AG10803 (cell line): ENCODE measurements at regions not wholly inside any gene's neighbourhood (a gene's known extent, or its start where the extent isn't known, plus 50 kb on each side); places are given as distances from the start of the nearest gene placed in this dataset.

Source experiments
- DNase-seq: peaks from one replicate; pipeline ENCODE4 v3.0.0; 2010; ENCODE audit warnings: low read depth
- H3K4me3 ChIP-seq: 2 replicates; pipeline ENCODE4 v1.5.1; 2011; ENCODE audit warnings: mild to moderate bottlenecking, low read length, control low read depth
- CTCF ChIP-seq: conservative IDR thresholded peaks from 2 replicates; pipeline ENCODE4 v1.5.1; 2011; ENCODE audit warnings: mild to moderate bottlenecking, low read length, control low read depth, inconsistent platforms

DNA sequence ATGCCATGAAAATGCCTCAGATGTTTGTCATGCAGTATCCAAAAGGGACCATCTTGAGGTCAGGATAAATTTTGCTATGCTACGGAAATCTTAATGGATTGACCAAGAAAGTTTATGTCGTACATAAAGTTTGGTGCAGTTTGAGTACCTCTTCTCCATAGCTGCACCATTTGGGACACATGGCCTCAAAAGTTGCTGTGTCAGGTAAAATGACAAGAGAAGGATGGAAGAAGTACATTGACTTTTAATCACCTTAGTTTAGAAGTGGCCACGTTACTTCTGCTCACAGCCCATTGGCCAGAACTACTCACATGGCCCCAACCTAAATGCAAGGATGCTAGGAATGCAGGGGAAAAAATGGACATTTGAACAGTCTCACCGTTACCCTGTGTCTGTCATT is 107.4 kb upstream of the NAMPT start:
- no peak overlapping the region for H3K4me3 ChIP-seq
- no peak for TF ChIP-seq CTCF
- no peak for DNase-seq

DNA sequence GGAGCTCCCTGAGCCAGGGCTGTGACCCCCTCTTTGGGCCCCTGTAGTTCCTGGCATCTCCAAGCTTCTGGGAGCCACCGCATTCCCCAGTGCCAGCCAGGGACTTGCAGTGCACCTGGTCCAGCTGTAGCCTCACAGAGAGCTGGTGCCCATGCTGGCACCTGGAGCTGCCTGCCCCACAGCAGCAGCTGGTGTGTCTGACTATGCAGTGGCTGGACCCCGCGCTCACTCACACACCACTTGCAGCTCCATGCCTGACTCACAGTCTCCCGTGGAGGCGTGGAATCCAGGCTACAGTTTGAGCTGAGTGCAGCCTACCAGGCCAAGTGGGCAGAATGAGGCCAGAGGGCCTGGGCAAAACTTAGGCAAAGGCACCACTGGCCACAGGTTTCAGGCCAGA is 102.2 kb upstream of the NAMPT start:
- DNase-seq, result no peak
- H3K4me3 ChIP-seq, result no peak overlapping the region
- no peak for TF ChIP-seq CTCF

DNA sequence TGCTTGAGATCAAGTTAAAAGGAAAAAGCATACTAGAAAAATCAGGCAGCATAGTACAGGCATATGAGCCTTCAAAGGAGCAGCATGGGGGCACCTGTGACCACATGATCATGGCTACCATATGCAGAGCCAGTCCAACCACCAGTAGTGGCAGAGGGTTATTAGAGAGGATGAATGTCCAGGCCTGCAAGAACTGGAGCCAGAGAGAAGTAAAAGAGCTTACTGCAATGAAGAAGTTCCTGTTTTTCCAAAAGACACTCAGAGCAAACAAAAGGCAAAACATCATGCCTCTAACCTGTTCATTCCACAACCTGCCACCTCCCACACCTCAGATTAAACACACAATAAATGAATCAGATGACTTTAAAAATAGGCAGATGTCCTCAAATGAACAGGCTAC is 99.6 kb upstream of the NAMPT start:
- TF ChIP-seq CTCF, result no peak
- DNase-seq, result no peak
- no peak overlapping the region for H3K4me3 ChIP-seq

DNA sequence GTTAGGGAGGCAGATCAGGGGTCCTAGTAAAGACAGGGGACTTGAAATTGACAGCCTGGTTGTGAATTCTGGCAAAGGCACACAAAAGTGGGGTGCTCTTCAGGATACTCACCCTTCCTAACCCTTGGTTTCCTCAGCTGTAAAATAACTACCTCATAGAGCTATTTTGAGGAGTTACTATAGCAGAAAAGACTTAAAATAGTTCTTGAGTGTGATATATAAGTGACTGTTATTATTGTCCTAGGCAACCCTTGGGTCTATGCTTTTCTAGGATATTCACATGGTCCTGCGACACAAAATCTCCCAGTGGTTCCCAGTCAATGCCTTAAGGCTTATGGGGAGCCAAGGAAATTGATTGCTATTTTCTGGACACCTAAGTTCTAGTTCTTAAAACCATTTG is 98.1 kb upstream of the NAMPT start:
- no peak for DNase-seq
- no peak for TF ChIP-seq CTCF
- no peak overlapping the region for H3K4me3 ChIP-seq

DNA sequence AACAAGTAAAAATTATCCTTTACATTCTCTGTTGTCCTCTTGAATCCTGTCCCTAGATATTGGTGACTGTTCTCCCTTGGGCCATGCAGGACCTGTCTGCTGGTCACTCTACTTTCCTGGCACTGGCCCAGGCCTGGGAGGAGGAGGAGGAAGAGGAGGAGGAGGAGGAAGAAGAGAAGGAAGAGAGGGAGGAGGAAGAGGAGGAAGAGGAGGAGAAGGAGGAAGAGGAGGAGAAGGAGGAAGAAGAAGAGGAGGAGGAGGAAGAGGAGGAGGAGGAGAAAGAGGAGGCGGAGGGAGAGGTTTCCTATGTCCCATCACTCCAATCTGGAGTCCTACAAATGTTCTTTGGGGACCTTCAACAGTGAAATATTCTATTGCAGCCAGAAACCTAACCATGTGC is 97.3 kb upstream of the NAMPT start:
- H3K4me3 ChIP-seq, result no peak overlapping the region
- TF ChIP-seq CTCF, result no peak
- DNase-seq, result no peak

DNA sequence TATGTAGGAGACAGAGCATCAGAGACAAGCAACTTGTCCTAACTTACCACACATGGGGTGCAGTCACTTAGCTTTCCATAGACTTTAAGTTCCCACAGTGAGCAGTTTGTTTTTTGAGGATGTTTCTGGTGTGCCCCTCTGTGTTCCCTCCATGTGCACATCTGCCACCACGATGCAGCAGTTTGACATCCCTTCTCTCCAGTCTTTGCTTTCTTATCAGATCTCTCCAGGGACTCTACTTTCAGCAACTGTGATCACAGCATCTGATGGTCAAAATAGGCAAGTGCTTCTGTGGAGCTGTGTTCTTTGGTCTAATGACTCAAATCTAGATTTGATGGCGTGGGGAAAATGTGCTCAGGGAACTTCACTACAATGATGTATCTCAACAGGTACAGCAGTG is 96.5 kb upstream of the NAMPT start:
- no peak overlapping the region for H3K4me3 ChIP-seq
- DNase-seq, result no peak
- TF ChIP-seq CTCF, result no peak

DNA sequence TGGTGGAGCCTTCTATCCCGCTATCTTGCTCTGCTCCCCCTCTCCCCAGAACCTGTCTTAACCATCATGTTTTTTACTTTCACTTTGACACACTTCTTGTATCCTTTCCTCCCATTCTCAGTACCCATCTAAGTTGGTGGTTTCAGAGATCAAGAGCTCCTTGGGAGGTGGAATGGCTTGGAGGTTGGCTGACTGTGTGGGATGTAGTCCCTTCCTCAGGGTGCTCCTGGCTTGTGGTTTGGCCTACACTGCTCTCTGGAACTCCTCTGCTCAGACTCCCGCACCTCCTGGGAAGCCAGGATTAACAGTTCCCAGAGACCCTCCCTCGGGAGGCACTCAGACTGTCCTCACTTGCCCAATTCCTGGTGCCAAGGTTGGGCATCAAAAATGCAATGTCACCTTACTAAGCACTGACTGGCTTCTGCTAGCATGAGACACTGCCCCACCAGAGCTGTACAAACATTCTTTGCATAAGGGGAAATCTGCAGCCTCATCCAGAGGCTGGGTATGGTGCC is 93.1 kb upstream of the NAMPT start:
- no peak for TF ChIP-seq CTCF
- H3K4me3 ChIP-seq, result no peak overlapping the region
- DNase-seq, result no peak
